Motor neuron (in vitro differentiated cells): ENCODE measurements at regions not wholly inside any gene's neighbourhood (a gene's known extent, or its start where the extent isn't known, plus 50 kb on each side); places are given as distances from the start of the nearest gene placed in this dataset.
"Not testable (repeated sequence)": the region's sequence is repeated elsewhere in the genome, so short reads cannot be mapped to it uniquely, and the experiment has no call there.

Experiments used
- ATAC-seq, 8 experiments: fragments of 200-7000 bp; cut with Tn5 transposase; replicated peaks in 6 of 8; 2 replicates each; pipeline ENCODE4 v1.8.0; 2021; ENCODE audit warnings: mild to moderate bottlenecking in 8 of 8, moderate library complexity in 8 of 8
- H3K27ac ChIP-seq, 2 donors: fragments of 250-450 bp; sonication (Bioruptor Pico); 2 replicates each; pipeline ENCODE4 v1.9.0; 2021; ENCODE audit warnings: antibody characterized with exemption in 2 of 2, mild to moderate bottlenecking in 2 of 2, moderate library complexity in 1 of 2
- H3K4me1 ChIP-seq, 2 donors: fragments of 250-450 bp; sonication (Bioruptor Pico); replicated peaks in 1 of 2; 2 replicates each; pipeline ENCODE4 v1.6.1; 2021; ENCODE audit warnings: antibody characterized with exemption in 2 of 2, mild to moderate bottlenecking in 2 of 2, moderate library complexity in 1 of 2
- H3K4me3 ChIP-seq, 5 donors: fragments of 250-450 bp; sonication (Bioruptor Pico); 2 replicates each; pipeline ENCODE4 v1.9.0; 2021; ENCODE audit warnings: antibody characterized with exemption in 5 of 5, mild to moderate bottlenecking in 5 of 5, moderate library complexity in 4 of 5
- WGBS, 10 experiments: fragments of 450-650 bp; shearing (Covaris generic); methylation state at CpG; one replicate each; pipeline ENCODE4 v1.0.0; 2022; 5-methylcytosine and 5-hydroxymethylcytosine counted together
- in situ Hi-C, 9 experiments: fragments of 400-800 bp; cut with MboI; loops; one replicate each; pipeline ENCODE4 v1.15.0; 2021; ENCODE audit warnings: low sequenced_read_pairs in 9 of 9, low pct_unique_long_range_greater_than_20kb in 2 of 9; ENCODE audit not compliant: unreplicated experiment in 9 of 9

- no peak for ATAC-seq
- H3K4me3 ChIP-seq: no peak overlapping the region
- no peak overlapping the region for H3K27ac ChIP-seq
- in situ Hi-C loops: no loop called here
- H3K4me1 ChIP-seq: no peaks in the 10 kb centered on the region
Measured at GRCh38 chrX:155751131-155751530, 130.0 kb upstream of the VAMP7 start.

GRCh38 chrX:155747520-155747919, 133.6 kb upstream of the VAMP7 start:
- WGBS, 10 experiments: 10 to 75% (median 30%) methylated on average over 1 to 3 of the region's 3 CpGs; no CpG with 5 or more reads in 1 of the 10 experiments
- in situ Hi-C loops: no loop called here
- H3K4me1 ChIP-seq: no peaks in the 10 kb centered on the region
- no peak overlapping the region for H3K4me3 ChIP-seq
- no peak for ATAC-seq
- no peak overlapping the region for H3K27ac ChIP-seq

GRCh38 chrX:155745792-155746191, 133.0 kb upstream of the TMLHE start:
- Histone ChIP-seq H3K4me1 (no peaks in the 10 kb centered on the region), H3K27ac (no peak overlapping the region), H3K4me3 (no peak overlapping the region)
- in situ Hi-C loops: no loop called here
- 0 to 56% (median 44%) methylated on average over 1 to 2 of the region's 2 CpGs; no CpG with 5 or more reads in 4 of the 10 experiments for WGBS, 10 experiments
- peak; percentile 27 to 97 (median 51) for ATAC-seq

GRCh38 chrX:155744534-155744933, 131.8 kb upstream of the TMLHE start:
- Histone ChIP-seq H3K27ac (no peak overlapping the region), H3K4me1 (no peaks in the 10 kb centered on the region), H3K4me3 (no peak overlapping the region)
- no peak for ATAC-seq
- 0 to 67% (median 42%) methylated on average over 1 to 2 of the region's 2 CpGs; no CpG with 5 or more reads in 3 of the 10 experiments for WGBS, 10 experiments
- in situ Hi-C loops: no loop called here

- H3K4me3 ChIP-seq, in situ Hi-C loops, ATAC-seq, H3K27ac ChIP-seq, H3K4me1 ChIP-seq: not testable (repeated sequence)
- 0 to 70% (median 33%) methylated on average over 1 to 5 of the region's 5 CpGs; no CpG with 5 or more reads in 4 of the 10 experiments for WGBS, 10 experiments
Measured at GRCh38 chrX:155728335-155728734, 115.6 kb upstream of the TMLHE start.

- ATAC-seq: peak in 6 of 8 experiments; percentile 9 to 52 (median 45)
- 0 to 60% (median 23%) methylated on average over 1 to 4 of the region's 4 CpGs; no CpG with 5 or more reads in 3 of the 10 experiments for WGBS, 10 experiments
- in situ Hi-C loops: no loop called here
- Histone ChIP-seq H3K4me1 (no peaks in the 10 kb centered on the region), H3K27ac (no peak overlapping the region), H3K4me3 (no peak overlapping the region)
Measured at GRCh38 chrX:155718972-155719586, 106.3 kb upstream of the TMLHE start.

- Histone ChIP-seq H3K4me3 (no peak overlapping the region), H3K4me1 (no peaks in the 10 kb centered on the region), H3K27ac (no peak overlapping the region)
- peak in 2 of 8 experiments; percentile 29 to 35 for ATAC-seq
- 0 to 60% methylated on average over 1 of the region's 1 CpG; no CpG with 5 or more reads in 8 of the 10 experiments for WGBS, 10 experiments
- in situ Hi-C loops: no loop called here
Measured at GRCh38 chrX:155715141-155715540, 102.4 kb upstream of the TMLHE start.

- in situ Hi-C loops: no loop called here
- no peak overlapping the region for H3K4me3 ChIP-seq
Measured at GRCh38 chrX:155695419-155695818, 82.7 kb upstream of the TMLHE start.

GRCh38 chrX:155694649-155695048, 81.9 kb upstream of the TMLHE start:
- in situ Hi-C loops: no loop called here
- 47 to 86% (median 80%) methylated on average over 1 to 4 of the region's 5 CpGs; no CpG with 5 or more reads in 7 of the 10 experiments for WGBS, 10 experiments
- no peak for ATAC-seq

More at GRCh38 chrX:155695419-155695818, 82.7 kb upstream of the TMLHE start:
- ATAC-seq: no peak
- H3K27ac ChIP-seq: no peak overlapping the region
- 13 to 91% (median 48%) methylated on average over 1 of the region's 1 CpG; no CpG with 5 or more reads in 3 of the 10 experiments for WGBS, 10 experiments
- no peaks in the 10 kb centered on the region for H3K4me1 ChIP-seq

GRCh38 chrX:155682834-155683233, 70.1 kb upstream of the TMLHE start:
- ATAC-seq: no peak
- H3K27ac ChIP-seq: no peak overlapping the region
- H3K4me1 ChIP-seq: no peaks in the 10 kb centered on the region
- in situ Hi-C loops: no loop called here
- no peak overlapping the region for H3K4me3 ChIP-seq
- 0 to 38% (median 5%) methylated on average over 1 to 2 of the region's 2 CpGs; no CpG with 5 or more reads in 7 of the 10 experiments for whole genome bisulfite sequencing, 10 experiments

More at GRCh38 chrX:155694649-155695048, 81.9 kb upstream of the TMLHE start:
- Histone ChIP-seq H3K27ac (no peak overlapping the region), H3K4me3 (no peak overlapping the region), H3K4me1 (no peaks in the 10 kb centered on the region)

- no peaks in the 10 kb centered on the region for H3K4me1 ChIP-seq
- no peak overlapping the region for H3K4me3 ChIP-seq
- no peak for ATAC-seq
- in situ Hi-C loops: no loop called here
- 47 to 100% (median 81%) methylated on average over 1 to 4 of the region's 4 CpGs; no CpG with 5 or more reads in 4 of the 10 experiments for WGBS, 10 experiments
- no peak overlapping the region for H3K27ac ChIP-seq
Measured at GRCh38 chrX:155679715-155680114, 67.0 kb upstream of the TMLHE start.

- Histone ChIP-seq H3K4me3 (no peak overlapping the region), H3K27ac (no peak overlapping the region), H3K4me1 (no peaks in the 10 kb centered on the region)
- no peak for ATAC-seq
- in situ Hi-C loops: no loop called here
Measured at GRCh38 chrX:155673338-155673737, 60.6 kb upstream of the TMLHE start.

GRCh38 chrX:155666741-155667140, 54.0 kb upstream of the TMLHE start:
- WGBS, 10 experiments: 29 to 95% (median 45%) methylated on average over 1 to 2 of the region's 2 CpGs; no CpG with 5 or more reads in 3 of the 10 experiments

More at GRCh38 chrX:155666741-155667140, 54.0 kb upstream of the TMLHE start:
- Histone ChIP-seq H3K4me3 (no peak overlapping the region), H3K27ac (no peak overlapping the region), H3K4me1 (no peaks in the 10 kb centered on the region)
- no peak for ATAC-seq
- in situ Hi-C loops: no loop called here
